K562 (cell line): ENCODE measurements at regions not wholly inside any gene's neighbourhood (a gene's known extent, or its start where the extent isn't known, plus 50 kb on each side); places are given as distances from the start of the nearest gene placed in this dataset.

ENCODE experiments used
- ATAC-seq: fragments of 200-7000 bp; cut with Tn5 transposase; 3 replicates; pipeline ENCODE4 v1.9.1; 2020; ENCODE audit warnings: moderate library complexity
- BruUV-seq: library from RNA; stranded (reverse); fragments of 400-500 nt; replicated peaks from 2 replicates; lab custom pipeline; 2021; lab: Mats Ljungman, UMichigan
- CTCF ChIA-PET: fragments of 300-600 bp; formaldehyde crosslinking; extraction: SDS; loops from one replicate; lab custom pipeline; 2021; ENCODE audit warnings: low intra/inter-chr PET ratio; lab: Yijun Ruan, JAX
- POLR2A ChIA-PET: fragments of 300-600, 350-650 bp; sonication (Branson Sonifier 250); formaldehyde crosslinking; extraction: SDS; loops from one replicate; lab custom pipeline; 2021; ENCODE audit warnings: antibody characterized with exemption, inconsistent platforms; lab: Yijun Ruan, JAX
- DNase-seq, 4 experiments: peaks; one replicate each; pipeline versions ENCODE4 v3.0.0 to v3.0.0-alpha.2; 2011 to 2018; ENCODE audit warnings: low spot score in 3 of 4, mixed read lengths in 3 of 4; ENCODE audit errors: extremely low read depth in 1 of 4
- FAIRE-seq: peaks from 2 replicates; lab custom pipeline; 2011; peaks lifted over from hg19 to GRCh38; lab: Jason Lieb, UNC
- H2AFZ ChIP-seq: 2 replicates; pipeline ENCODE4 v1.6.0; 2011; ENCODE audit warnings: low read depth, low read length, control low read depth, inconsistent platforms
- H3K27ac ChIP-seq: fragments of 200-600 bp; 3 replicates; pipeline ENCODE4 v1.8.0; 2011; ENCODE audit warnings: low read depth, mild to moderate bottlenecking, control low read depth, inconsistent platforms, low read length, moderate library complexity, mixed read lengths; ENCODE audit errors: extremely low read depth
- H3K27me3 ChIP-seq, 2 experiments: fragments of 300-600 bp in 1 of 2; 2 replicates in 1 of 2; 3 replicates in 1 of 2; pipeline versions ENCODE4 v1.6.0 to v1.8.0; 2011; ENCODE audit warnings: inconsistent platforms in 2 of 2, low read length in 2 of 2, mild to moderate bottlenecking in 1 of 2, mixed read lengths in 1 of 2, moderate library complexity in 1 of 2; ENCODE audit not compliant: control insufficient read depth in 2 of 2, insufficient read depth in 2 of 2
- H3K36me3 ChIP-seq: fragments of 300-600 bp; 3 replicates; pipeline ENCODE4 v1.8.0; 2011; ENCODE audit warnings: mild to moderate bottlenecking, low read length, inconsistent platforms; ENCODE audit not compliant: control insufficient read depth, insufficient read depth
- H3K4me1 ChIP-seq, 2 experiments: fragments of 200-600 bp in 1 of 2; replicated peaks in 1 of 2; 2 replicates in 1 of 2; 3 replicates in 1 of 2; pipeline versions ENCODE4 v1.5.1 to v1.8.0; 2011; ENCODE audit warnings: inconsistent platforms in 2 of 2, low read length in 2 of 2, mild to moderate bottlenecking in 1 of 2, mixed read lengths in 1 of 2, moderate library complexity in 1 of 2; ENCODE audit not compliant: control insufficient read depth in 2 of 2, insufficient read depth in 2 of 2
- H3K4me2 ChIP-seq: 2 replicates; pipeline ENCODE4 v1.6.1; 2011; ENCODE audit warnings: low read length, control low read depth, inconsistent platforms, mixed read lengths; ENCODE audit not compliant: insufficient read depth
- H3K4me3 ChIP-seq: fragments of 200-600 bp; sonication (generic), shearing (Covaris generic); 2 replicates; pipeline ENCODE4 v1.5.1; 2016; ENCODE audit warnings: control low read depth, inconsistent platforms
- H3K79me2 ChIP-seq: fragments of 200-600 bp; 3 replicates; pipeline ENCODE4 v1.8.0; 2011; ENCODE audit warnings: low read length, inconsistent platforms; ENCODE audit not compliant: control insufficient read depth, insufficient read depth
- H3K9ac ChIP-seq, 2 experiments: 2 replicates each; pipeline versions ENCODE4 v1.6.0 to v1.6.1; 2011; ENCODE audit warnings: low read depth in 2 of 2, low read length in 2 of 2, control low read depth in 1 of 2, inconsistent platforms in 1 of 2, mild to moderate bottlenecking in 1 of 2, mixed read lengths in 1 of 2; ENCODE audit not compliant: insufficient read depth in 1 of 2
- H3K9me1 ChIP-seq: one replicate; pipeline ENCODE4 v1.6.0; 2011; ENCODE audit warnings: inconsistent platforms, mild to moderate bottlenecking, low read length, moderate library complexity; ENCODE audit not compliant: control insufficient read depth, insufficient read depth
- H3K9me3 ChIP-seq: replicated peaks from 2 replicates; pipeline ENCODE4 v1.5.1; 2011; ENCODE audit warnings: low read depth, low read length, inconsistent platforms; ENCODE audit not compliant: control insufficient read depth, insufficient read depth
- H4K20me1 ChIP-seq: replicated peaks from 2 replicates; pipeline ENCODE4 v1.6.1; 2011; ENCODE audit warnings: low read length, inconsistent platforms, mixed read lengths; ENCODE audit not compliant: control insufficient read depth, insufficient read depth
- COPS2 ChIP-seq: fragments of 450-650 bp; conservative IDR thresholded peaks from 2 replicates; pipeline ENCODE4 v1.6.1; 2016; ENCODE audit warnings: mild to moderate bottlenecking, moderate library complexity
- GABPB2 ChIP-seq: fragments of 250-450 bp; sonication (Bioruptor Pico); conservative IDR thresholded peaks from 2 replicates; pipeline ENCODE4 v1.5.1; 2021; ENCODE audit warnings: mild to moderate bottlenecking
- GMEB1 ChIP-seq: fragments of 250-450 bp; sonication (Bioruptor Pico); IDR thresholded peaks from 2 replicates; pipeline ENCODE4 v1.4.0; 2020; ENCODE audit warnings: mild to moderate bottlenecking
- IFI16 ChIP-seq: fragments of 250-450 bp; sonication (Bioruptor Pico); IDR thresholded peaks from 2 replicates; pipeline ENCODE4 v2.1.2; 2022; ENCODE audit warnings: mild to moderate bottlenecking, inconsistent platforms
- KLF10 ChIP-seq: fragments of 250-450 bp; sonication (Bioruptor Pico); IDR thresholded peaks from 2 replicates; pipeline ENCODE4 v1.6.1; 2021; ENCODE audit warnings: matching md5 sums
- RBM14 ChIP-seq: fragments of 200-400 bp; formaldehyde crosslinking; IDR thresholded peaks from 2 replicates; pipeline ENCODE4 v1.6.1; 2018; ENCODE audit warnings: low read depth, mild to moderate bottlenecking, low read length, moderate library complexity, borderline replicate concordance; ENCODE audit not compliant: insufficient read depth
- SMAD1 ChIP-seq: fragments of 150-350 bp; IDR thresholded peaks from 2 replicates; pipeline ENCODE4 v1.6.1; 2014; ENCODE audit warnings: low read length, low read depth; ENCODE audit not compliant: partially characterized antibody
- SMARCE1 ChIP-seq: fragments of 450-650 bp; IDR thresholded peaks from 2 replicates; pipeline ENCODE4 v1.7.1; 2016; ENCODE audit warnings: mild to moderate bottlenecking
- THRA ChIP-seq: fragments of 450-650 bp; IDR thresholded peaks from 2 replicates; pipeline ENCODE4 v1.6.1; 2017; ENCODE audit warnings: mild to moderate bottlenecking, moderate library complexity
- XRCC3 ChIP-seq: fragments of 450-650 bp; IDR thresholded peaks from 2 replicates; pipeline ENCODE4 v1.6.1; 2017; ENCODE audit warnings: mild to moderate bottlenecking, moderate library complexity
- ZNF707 ChIP-seq: fragments of 250-450 bp; sonication (Bioruptor Pico); conservative IDR thresholded peaks from 2 replicates; pipeline ENCODE4 v1.8.0; 2022; ENCODE audit warnings: inconsistent platforms, mild to moderate bottlenecking, moderate library complexity
- WGBS: fragments of 100-300 bp; shearing (Covaris generic); methylation state at CpG from one replicate; pipeline ENCODE4 v1.1.6; 2016; ENCODE audit warnings: low coverage, mixed read lengths; ENCODE audit not compliant: insufficient coverage; ENCODE audit errors: missing lambda C conversion rate; 5-methylcytosine and 5-hydroxymethylcytosine counted together
- in situ Hi-C: fragments of 300-500 bp; cut with MboI; formaldehyde crosslinking; loops from 4 replicates; pipeline ENCODE4 v1.15.0; 2018; ENCODE audit warnings: inconsistent platforms, mixed read lengths
- intact Hi-C: fragments of 100-400 bp; cut with micrococcal nuclease; formaldehyde crosslinking; loops from 2 replicates; pipeline ENCODE4 v1.14.2; 2022
- TF ChIP-seq, protein P1 (sequence below): fragments of 250-450 bp; sonication (Bioruptor Pico); IDR thresholded peaks from 2 replicates; pipeline ENCODE4 v1.4.0; 2020; ENCODE audit warnings: mild to moderate bottlenecking, moderate library complexity, borderline replicate concordance

DNA sequence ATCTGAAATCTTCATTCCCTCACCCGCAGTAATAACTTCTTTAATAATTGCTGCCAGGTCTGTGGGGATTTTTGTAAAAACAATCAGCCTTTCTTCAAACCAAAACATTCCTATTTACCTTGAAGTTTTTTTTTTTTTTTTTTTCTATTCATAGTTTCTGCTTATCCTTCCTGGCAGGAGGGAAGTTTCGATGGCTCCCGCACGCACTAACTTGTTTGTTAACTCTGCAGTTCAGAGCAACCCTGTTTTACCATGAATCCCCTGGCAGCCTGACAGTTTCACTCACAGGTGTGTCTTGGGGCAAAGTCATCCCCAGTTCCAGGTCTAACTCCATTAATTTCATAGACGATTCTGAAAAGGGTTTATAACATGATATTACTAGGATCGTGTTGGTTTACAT is 149.3 kb downstream of the KLF6 start:
- no peaks in the 10 kb centered on the region for H3K79me2 ChIP-seq
- 6% methylated on average over 6 of the region's 6 CpGs for WGBS
- no peaks in the 10 kb centered on the region for H3K4me1 ChIP-seq
- BruUV-seq: no TSS peak
- no peak overlapping the region for H3K4me2 ChIP-seq
- ChIA-PET POLR2A (interaction anchor here (1.6 kb wide), 1 partner anchor 149 kb away, joined by 6 read pairs; the partner anchor contains the start of gene KLF6), CTCF (no interaction called here)
- no peak overlapping the region for H3K9ac ChIP-seq
- TF ChIP-seq RBM14 (no peak), COPS2 (no peak), IFI16 (no peak), GABPB2 (no peak), ZNF707 (CRISPR knock-in tag) (no peak), SMAD1 (no peak), KLF10 (CRISPR knock-in tag) (no peak), XRCC3 (no peak), THRA (no peak), SMARCE1 (no peak), GMEB1 (CRISPR knock-in tag) (no peak)
- TF ChIP-seq, protein P1, sequence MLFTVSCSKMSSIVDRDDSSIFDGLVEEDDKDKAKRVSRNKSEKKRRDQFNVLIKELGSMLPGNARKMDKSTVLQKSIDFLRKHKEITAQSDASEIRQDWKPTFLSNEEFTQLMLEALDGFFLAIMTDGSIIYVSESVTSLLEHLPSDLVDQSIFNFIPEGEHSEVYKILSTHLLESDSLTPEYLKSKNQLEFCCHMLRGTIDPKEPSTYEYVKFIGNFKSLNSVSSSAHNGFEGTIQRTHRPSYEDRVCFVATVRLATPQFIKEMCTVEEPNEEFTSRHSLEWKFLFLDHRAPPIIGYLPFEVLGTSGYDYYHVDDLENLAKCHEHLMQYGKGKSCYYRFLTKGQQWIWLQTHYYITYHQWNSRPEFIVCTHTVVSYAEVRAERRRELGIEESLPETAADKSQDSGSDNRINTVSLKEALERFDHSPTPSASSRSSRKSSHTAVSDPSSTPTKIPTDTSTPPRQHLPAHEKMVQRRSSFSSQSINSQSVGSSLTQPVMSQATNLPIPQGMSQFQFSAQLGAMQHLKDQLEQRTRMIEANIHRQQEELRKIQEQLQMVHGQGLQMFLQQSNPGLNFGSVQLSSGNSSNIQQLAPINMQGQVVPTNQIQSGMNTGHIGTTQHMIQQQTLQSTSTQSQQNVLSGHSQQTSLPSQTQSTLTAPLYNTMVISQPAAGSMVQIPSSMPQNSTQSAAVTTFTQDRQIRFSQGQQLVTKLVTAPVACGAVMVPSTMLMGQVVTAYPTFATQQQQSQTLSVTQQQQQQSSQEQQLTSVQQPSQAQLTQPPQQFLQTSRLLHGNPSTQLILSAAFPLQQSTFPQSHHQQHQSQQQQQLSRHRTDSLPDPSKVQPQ: no peak
- no peak overlapping the region for H2AFZ ChIP-seq
- intact Hi-C loops: no loop called here
- H3K27me3 ChIP-seq: peaks cover 4 to 13% of the 10 kb centered on the region in 2 experiments; a peak in 2 of 5 replicates
- no peaks in the 10 kb centered on the region for H3K36me3 ChIP-seq
- FAIRE-seq (no peak), ATAC-seq (no peak), DNase-seq (no peak)
- no peaks in the 10 kb centered on the region for H3K9me3 ChIP-seq
- H3K9me1 ChIP-seq: no peaks in the 10 kb centered on the region
- H4K20me1 ChIP-seq: peaks cover 3% of the 10 kb centered on the region; the same call in 1 of the 2 replicates
- no peak overlapping the region for H3K27ac ChIP-seq
- no peak overlapping the region for H3K4me3 ChIP-seq
- in situ Hi-C loops: no loop called here
